ENCODE measurements at regions not wholly inside any gene's neighbourhood (a gene's known extent, or its start where the extent isn't known, plus 50 kb on each side); places are given as distances from the start of the nearest gene placed in this dataset.
"Not testable (repeated sequence)": the region's sequence is repeated elsewhere in the genome, so short reads cannot be mapped to it uniquely, and the experiment has no call there.

DNA sequence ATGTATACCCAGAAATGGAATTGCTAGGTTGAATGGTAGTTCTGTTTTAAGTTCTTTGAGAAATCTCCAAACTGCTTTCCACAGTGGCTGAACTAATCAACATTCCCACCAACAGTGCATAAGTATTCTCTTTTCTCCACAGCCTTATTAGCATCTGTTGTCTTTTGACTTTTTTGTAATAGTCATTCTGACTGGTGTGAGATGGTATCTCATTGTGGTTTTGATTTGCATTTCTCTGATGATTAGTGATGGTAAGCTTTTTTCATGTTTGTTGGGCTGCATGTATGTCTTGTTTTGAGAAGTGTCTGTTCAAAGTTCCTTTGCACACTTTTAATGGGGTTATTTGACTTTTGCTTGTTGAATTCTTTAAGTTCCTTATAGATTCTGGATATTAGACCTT, 52.4 kb upstream of the EHHADH start:
- DNase-seq (ENCODE audit: low read depth); H3K27me3 ChIP-seq (ENCODE audit: control insufficient read depth, insufficient read depth, low read length): not testable (repeated sequence)

DNA sequence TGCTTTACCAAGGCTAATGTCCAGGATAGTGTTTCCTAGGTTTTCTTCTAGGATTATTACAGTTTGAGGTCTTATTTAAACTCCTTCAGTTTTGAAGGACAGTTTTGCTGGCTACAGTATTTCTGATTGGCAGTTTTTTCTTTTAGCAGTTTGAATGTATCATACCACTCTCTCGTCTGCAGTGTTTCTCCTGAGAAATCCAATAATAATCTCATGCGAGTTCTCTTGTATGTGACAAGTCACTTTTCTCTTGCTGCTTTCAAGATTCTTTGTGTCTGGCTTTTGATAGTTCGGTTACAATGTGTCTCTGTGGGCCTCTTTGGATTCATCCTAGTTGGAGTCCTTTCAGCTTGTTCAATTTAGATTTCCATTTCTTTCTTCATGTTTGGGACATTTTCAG, 53.0 kb upstream of the EHHADH start:
- no peaks in the 10 kb centered on the region for H3K27me3 ChIP-seq (ENCODE audit: control insufficient read depth, insufficient read depth, low read length)
- TF ChIP-seq, protein P1, sequence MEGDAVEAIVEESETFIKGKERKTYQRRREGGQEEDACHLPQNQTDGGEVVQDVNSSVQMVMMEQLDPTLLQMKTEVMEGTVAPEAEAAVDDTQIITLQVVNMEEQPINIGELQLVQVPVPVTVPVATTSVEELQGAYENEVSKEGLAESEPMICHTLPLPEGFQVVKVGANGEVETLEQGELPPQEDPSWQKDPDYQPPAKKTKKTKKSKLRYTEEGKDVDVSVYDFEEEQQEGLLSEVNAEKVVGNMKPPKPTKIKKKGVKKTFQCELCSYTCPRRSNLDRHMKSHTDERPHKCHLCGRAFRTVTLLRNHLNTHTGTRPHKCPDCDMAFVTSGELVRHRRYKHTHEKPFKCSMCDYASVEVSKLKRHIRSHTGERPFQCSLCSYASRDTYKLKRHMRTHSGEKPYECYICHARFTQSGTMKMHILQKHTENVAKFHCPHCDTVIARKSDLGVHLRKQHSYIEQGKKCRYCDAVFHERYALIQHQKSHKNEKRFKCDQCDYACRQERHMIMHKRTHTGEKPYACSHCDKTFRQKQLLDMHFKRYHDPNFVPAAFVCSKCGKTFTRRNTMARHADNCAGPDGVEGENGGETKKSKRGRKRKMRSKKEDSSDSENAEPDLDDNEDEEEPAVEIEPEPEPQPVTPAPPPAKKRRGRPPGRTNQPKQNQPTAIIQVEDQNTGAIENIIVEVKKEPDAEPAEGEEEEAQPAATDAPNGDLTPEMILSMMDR (IDR thresholded peaks at IDR 0.05; ENCODE audit: insufficient read depth, low read length, poor library complexity, severe bottlenecking): no peak
- DNase-seq (ENCODE audit: low read depth): no peak
- H3K4me3 ChIP-seq (ENCODE audit: low read depth, low read length): no peak overlapping the region
- H3K36me3 ChIP-seq (ENCODE audit: control insufficient read depth, insufficient read depth, low read length): no peaks in the 10 kb centered on the region

More for the DNA sequence above, 52.4 kb upstream of the EHHADH start:
- H3K36me3 ChIP-seq (ENCODE audit: control insufficient read depth, insufficient read depth, low read length); H3K4me3 ChIP-seq (ENCODE audit: low read depth, low read length): not testable (repeated sequence)

DNA sequence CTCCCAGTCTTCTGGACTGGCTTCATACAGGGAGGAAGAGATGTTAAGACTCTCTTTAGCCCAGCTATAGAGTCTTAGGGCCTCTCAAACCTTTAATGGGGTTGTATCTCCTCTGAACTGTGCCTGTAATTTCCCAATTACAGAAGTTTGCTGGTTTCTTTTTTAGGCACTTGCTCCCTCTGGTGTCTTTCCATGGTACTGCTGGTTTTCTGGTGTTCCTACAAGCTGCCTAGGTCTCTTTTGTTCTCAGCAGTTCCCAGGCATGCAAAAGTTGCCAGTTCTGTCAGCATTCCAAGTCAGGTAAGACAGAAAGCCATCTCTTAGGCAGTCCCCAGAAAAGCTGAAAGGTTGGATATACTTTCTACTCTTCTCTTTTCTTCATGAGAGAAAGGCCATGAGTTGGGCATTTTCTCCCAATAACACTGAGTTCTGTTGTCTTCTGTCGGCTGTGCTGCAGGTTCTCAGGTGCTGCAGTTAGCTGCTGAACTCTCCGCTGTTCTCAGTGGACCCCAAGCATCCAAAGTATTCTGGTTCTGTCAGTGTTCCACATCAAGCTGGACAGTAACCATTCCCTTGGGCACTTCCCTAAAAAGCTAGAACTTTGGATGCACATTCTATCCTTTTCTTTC, 54.4 kb upstream of the EHHADH start:
- Histone ChIP-seq H3K36me3 (ENCODE audit: control insufficient read depth, insufficient read depth, low read length) (no peaks in the 10 kb centered on the region), H3K27me3 (ENCODE audit: control insufficient read depth, insufficient read depth, low read length) (no peaks in the 10 kb centered on the region), H3K4me3 (ENCODE audit: low read depth, low read length) (no peak overlapping the region)
- DNase-seq (ENCODE audit: low read depth): no peak
- TF ChIP-seq, protein P1 (IDR thresholded peaks at IDR 0.05; ENCODE audit: insufficient read depth, low read length, poor library complexity, severe bottlenecking): peak; percentile 75

DNA sequence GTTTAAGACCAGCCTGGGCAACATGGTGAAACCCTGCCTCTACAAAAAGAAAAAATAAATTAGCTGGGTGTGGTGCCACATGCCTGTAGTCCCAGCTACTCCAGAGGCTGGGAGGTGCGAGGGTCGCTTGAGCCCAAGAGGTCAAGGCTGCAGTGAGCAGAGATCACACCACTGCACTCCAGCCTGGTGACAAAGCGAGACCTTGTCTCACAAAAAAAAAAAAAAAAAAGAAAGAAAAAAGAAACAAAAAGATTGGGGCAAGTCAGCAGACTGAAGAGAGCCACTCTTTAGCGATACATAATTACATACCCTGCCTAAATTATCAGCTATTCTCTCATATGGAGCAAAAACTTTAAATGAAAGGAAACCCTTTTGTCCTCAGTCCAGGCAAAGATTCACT, 53.6 kb upstream of the MAP3K13 start:
- Histone ChIP-seq H3K27me3 (ENCODE audit: control insufficient read depth, insufficient read depth, low read length) (no peaks in the 10 kb centered on the region), H3K36me3 (ENCODE audit: control insufficient read depth, insufficient read depth, low read length) (no peaks in the 10 kb centered on the region), H3K4me3 (ENCODE audit: low read depth, low read length) (no peak overlapping the region)
- TF ChIP-seq, protein P1 (IDR thresholded peaks at IDR 0.05; ENCODE audit: insufficient read depth, low read length, poor library complexity, severe bottlenecking): no peak
- DNase-seq (ENCODE audit: low read depth): no peak

DNA sequence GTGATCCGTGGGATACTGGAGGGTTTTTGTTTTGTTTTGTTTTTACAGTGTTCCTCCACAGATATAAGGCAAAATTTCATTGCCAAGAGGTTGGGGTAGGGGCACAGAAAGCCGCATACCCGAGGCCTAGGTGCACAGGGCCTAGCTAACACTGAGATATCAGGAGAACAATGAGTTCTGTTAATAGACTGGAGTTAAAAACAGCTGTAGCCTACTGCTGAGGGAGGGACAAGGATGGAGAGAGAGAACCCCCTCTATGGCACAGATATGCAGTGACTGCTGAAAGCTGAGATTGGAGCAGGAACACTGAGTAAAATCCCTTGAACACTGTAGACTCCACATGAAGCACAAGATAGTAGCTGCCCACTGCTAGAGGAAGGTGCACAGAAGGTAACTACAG, 53.1 kb upstream of the MAP3K13 start:
- TF ChIP-seq, protein P1 (IDR thresholded peaks at IDR 0.05; ENCODE audit: insufficient read depth, low read length, poor library complexity, severe bottlenecking): no peak
- no peak for DNase-seq (ENCODE audit: low read depth)
- H3K4me3 ChIP-seq (ENCODE audit: low read depth, low read length): no peak overlapping the region

DNA sequence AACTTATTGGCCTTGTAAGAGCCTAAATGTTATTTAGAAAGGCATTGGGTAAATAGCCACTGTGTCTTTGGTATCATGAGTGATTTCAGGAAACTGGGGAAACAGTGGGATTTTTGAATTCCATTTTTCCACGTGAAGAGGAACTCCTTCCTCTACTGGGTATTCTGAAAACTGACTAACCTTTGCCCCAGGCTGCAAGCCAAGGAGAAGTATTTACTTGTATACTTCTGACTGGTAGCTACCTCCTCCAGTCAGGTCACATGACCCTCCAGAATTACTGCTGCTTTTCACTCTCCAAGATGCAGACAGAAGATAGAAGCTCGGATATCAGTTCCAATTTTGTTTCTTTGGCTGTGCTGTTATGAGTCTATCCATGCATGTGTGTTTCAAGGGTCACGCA, 50.9 kb upstream of the MAP3K13 start:
- H3K27me3 ChIP-seq (ENCODE audit: control insufficient read depth, insufficient read depth, low read length): no peaks in the 10 kb centered on the region
- DNase-seq (ENCODE audit: low read depth): no peak
- TF ChIP-seq, protein P1 (IDR thresholded peaks at IDR 0.05; ENCODE audit: insufficient read depth, low read length, poor library complexity, severe bottlenecking): no peak
- H3K4me3 ChIP-seq (ENCODE audit: low read depth, low read length): no peak overlapping the region
- H3K36me3 ChIP-seq (ENCODE audit: control insufficient read depth, insufficient read depth, low read length): no peaks in the 10 kb centered on the region

More for the DNA sequence above, 53.1 kb upstream of the MAP3K13 start:
- Histone ChIP-seq H3K27me3 (ENCODE audit: control insufficient read depth, insufficient read depth, low read length) (no peaks in the 10 kb centered on the region), H3K36me3 (ENCODE audit: control insufficient read depth, insufficient read depth, low read length) (no peaks in the 10 kb centered on the region)

Measured in kidney epithelial cell (primary cell).